HCT116 (cell line): ENCODE measurements at regions not wholly inside any gene's neighbourhood (a gene's known extent, or its start where the extent isn't known, plus 50 kb on each side); places are given as distances from the start of the nearest gene placed in this dataset.

Source experiments
- EZH2phosphoT487 ChIP-seq: fragments of 200-600 bp; IDR thresholded peaks from 2 replicates; pipeline ENCODE4 v1.6.1; 2018; ENCODE audit warnings: antibody characterized with exemption, borderline replicate concordance
- POLR2A ChIP-seq: IDR thresholded peaks from 2 replicates; pipeline ENCODE4 v1.7.0; 2011; ENCODE audit warnings: borderline replicate concordance; ENCODE audit not compliant: insufficient read depth, insufficient read length; ENCODE audit errors: extremely low read depth
- ZNF274 ChIP-seq: fragments of 200-500 bp; sonication (Bioruptor generic); IDR thresholded peaks from 2 replicates; pipeline ENCODE4 v1.6.1; 2014; ENCODE audit warnings: mild to moderate bottlenecking, low read depth, low read length, inconsistent platforms

GRCh38 chr16:60510941-60511340 is 1525.3 kb downstream of the CDH8 start:
- no peak for TF ChIP-seq ZNF274
- TF ChIP-seq EZH2phosphoT487: no peak
- no peak for TF ChIP-seq POLR2A
